SH-SY5Y (cell line): ENCODE measurements at regions not wholly inside any gene's neighbourhood (a gene's known extent, or its start where the extent isn't known, plus 50 kb on each side); places are given as distances from the start of the nearest gene placed in this dataset.

Source experiments
- GATA2 ChIP-seq: IDR thresholded peaks from 2 replicates; pipeline ENCODE4 v1.6.1; 2011; ENCODE audit warnings: mild to moderate bottlenecking, low read depth, low read length
- GATA3 ChIP-seq: IDR thresholded peaks from 2 replicates; pipeline ENCODE4 v1.6.1; 2011; ENCODE audit warnings: low read depth, mild to moderate bottlenecking, low read length, moderate library complexity

DNA sequence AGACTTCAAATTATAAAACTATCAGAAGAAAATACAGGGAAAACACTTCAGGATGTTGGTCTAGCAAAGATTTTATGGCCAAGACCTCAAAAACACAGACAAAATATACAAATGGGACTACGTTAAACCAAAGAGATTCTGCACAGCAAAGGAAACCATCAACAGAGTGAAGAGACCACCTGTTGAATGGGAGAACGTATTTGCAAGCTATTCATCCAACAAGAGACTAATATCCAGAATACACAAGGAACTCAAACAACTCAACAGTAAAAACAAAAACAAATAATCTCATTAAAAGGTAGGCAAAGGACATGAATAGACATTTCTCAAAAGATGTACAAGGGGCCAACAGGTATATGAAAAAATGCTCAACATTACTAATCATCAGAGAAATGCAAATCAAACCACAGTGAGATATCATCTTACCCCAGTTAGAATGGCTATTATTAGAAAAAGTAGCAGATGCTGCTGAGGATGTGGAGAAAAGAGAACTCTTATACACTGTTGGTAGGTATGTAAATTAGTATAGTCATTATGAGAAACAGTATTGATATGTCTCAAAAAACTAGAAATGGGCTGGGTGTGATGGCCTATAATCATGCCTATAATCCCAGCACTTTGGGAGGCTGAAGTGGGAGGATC is 112.6 kb downstream of the LRIG2 start:
- TF ChIP-seq GATA2 = no peak
- no peak for TF ChIP-seq GATA3

DNA sequence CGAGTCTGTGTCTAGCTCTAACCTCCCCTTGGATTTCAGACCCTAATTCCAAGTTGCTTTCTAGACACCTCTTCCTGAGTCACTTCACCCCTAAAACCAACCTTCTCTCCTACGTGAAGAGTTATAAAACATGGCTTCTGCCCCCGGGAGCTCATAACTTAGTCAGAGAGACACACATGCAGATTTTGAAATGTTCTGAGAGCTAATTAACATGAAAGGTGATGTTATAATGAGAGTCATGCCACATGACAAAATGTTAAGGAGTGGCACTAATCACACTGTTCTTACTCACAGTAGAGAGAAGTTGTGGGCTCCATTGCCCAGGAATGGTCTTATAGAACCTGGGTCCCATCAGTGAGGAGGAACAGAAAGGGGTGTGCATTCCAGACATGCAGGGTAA is 117.1 kb downstream of the LRIG2 start:
- no peak for TF ChIP-seq GATA3
- no peak for TF ChIP-seq GATA2

DNA sequence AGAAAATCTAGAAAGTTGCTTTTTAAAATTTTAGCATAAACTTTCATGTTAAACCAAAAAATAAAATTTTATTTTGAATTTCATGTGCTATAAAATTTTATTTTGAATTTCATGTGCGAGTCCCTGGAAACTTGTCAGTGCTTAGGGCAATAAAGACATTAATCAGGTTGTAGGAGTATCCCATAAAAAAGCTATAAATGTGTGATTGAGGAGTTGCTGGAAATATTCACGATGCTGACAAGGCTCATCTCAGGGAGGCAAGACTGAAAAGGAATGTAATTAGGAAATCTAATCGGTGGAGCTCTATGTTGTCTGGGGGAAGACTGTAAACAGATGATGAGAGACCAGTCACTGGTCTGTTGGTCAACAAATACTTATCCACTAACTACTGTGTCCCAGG is 117.9 kb downstream of the LRIG2 start:
- TF ChIP-seq GATA3 (no peak), GATA2 (no peak)

DNA sequence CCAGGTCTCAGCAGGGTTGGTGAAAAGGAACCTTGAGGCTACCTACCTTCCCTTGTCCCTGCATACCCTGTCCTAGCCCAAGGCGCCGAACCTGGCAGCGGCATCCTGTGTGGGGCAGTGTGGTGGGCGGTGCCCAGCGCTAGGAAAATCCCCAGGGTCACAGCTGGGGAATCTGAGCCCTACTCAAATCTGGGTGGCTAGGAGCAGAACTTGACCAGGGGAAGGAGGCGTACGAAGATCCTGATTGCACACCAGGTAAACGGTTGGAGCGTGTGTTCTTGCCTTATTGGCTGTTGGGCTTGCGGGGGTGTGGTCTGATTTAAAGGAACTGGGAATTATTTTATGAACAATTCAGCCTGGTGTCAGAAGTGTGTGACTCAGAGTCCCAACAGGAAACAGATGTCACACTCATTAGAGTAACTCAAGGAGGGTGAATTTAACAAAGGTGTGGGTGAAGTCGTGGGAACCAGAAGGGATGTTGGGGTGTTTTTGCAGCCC is 118.6 kb downstream of the LRIG2 start:
- no peak for TF ChIP-seq GATA3
- no peak for TF ChIP-seq GATA2

DNA sequence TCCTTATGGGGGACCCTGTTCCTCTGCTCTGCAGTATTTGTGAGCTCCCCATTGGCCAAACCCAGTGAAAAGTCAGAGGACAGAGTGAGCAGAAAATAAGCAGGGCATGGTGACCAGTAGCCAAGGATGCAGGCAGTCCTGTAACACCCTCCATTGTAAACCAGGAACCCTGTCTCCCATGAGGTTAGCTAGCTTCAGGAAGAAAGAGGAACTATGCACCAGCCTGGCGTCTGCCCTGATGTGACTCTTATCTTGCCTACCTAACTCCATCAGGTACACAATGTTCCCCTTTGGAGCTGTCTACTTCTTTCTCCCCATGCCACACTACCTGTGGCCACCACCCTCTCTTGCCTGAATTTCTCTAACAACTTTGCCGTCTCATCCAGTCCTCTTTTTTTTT is 119.2 kb downstream of the LRIG2 start:
- no peak for TF ChIP-seq GATA2

DNA sequence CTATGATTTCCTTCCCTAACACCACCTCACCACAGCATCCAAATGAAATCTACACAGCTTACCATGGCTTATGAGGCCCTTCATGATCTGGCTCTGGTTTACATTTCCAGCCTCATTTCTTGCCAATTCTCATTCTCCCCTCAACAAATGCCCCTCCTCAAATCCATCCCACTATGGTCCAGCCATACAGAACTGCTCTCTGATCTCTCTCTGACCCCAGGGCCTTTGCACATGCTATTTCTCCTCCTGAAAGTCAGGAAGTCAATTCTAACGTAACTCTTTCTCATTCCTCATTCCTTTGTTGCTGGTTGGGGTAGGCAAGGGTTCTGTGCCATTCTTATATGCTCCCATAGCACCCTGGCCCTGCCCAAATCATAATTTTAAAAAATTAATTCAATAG is 120.0 kb downstream of the LRIG2 start:
- TF ChIP-seq GATA3 = no peak
- no peak for TF ChIP-seq GATA2

DNA sequence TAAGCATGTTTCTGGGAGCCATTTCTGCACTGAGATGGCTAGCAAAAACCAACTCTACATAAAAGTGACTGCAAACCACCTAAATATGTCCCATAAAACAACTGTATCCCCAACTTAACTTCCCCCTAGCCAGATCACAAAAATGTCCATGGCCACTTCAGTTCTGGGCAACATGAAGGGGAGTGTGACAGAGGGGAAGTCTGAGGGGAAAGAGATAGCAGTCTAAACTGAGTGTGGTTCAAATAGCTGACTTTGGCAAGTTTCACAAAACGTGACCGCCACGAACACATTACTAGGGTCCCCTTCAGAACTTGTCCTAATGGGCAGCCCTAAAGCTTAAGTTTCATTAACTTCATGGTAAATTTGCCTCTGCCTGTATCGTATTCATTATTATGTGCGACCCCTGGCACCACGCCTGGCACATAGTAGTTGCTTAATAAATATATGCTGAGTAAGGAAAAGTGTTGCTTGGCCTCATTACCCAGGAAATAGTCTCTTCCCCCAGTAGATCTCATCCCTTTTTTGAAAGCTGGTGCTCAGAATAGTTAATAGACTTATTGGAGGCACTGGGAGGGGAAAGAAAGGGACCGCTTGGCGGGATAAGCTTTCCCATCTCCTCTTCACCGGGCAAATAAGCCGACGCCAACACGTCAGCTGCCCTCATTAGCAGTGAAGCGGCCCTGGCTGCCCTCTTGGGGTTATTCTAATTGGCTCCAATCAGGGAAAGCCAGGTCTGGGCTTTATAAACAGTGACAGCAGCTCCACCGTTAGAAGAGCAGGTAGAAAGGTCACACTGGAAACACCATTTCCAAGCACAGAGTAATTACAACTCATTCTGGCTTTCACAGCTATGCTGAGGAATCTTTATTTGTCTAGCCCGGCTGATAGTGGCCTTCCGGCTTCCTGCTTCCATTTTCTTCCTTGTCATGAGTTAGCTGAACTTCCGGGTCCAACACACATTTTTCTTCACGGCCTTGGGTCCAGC is 122.1 kb downstream of the LRIG2 start:
- no peak for TF ChIP-seq GATA2
- no peak for TF ChIP-seq GATA3

DNA sequence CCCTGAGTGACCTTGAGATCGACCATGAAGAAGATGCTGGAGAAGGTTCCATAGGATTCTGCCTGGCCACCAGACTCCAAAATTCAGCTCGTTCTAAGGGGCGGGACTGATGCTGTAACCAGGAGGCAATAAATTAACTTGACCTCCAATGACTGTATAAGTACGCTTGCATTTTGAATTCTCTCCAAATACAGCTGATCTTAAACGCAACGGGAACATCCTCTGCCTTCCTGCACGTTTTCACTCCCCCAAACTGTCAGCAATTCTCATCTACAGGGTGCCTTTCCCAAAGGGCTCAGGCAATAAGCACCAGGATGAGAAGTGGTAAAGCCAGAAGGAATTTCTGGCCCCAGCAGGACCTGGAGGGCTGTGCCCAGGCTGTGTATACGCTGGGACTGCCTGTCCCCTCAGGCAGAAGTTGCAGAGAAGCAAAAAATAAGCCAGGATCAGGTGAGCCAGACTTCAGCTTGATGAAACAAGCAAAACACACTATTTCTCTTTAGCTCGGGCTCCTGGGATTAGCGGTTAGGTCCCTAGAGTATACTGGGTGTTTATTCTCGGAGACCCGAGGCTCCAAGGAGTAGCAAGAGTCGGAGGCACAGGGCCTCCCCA is 124.8 kb downstream of the LRIG2 start:
- no peak for TF ChIP-seq GATA2
- no peak for TF ChIP-seq GATA3

DNA sequence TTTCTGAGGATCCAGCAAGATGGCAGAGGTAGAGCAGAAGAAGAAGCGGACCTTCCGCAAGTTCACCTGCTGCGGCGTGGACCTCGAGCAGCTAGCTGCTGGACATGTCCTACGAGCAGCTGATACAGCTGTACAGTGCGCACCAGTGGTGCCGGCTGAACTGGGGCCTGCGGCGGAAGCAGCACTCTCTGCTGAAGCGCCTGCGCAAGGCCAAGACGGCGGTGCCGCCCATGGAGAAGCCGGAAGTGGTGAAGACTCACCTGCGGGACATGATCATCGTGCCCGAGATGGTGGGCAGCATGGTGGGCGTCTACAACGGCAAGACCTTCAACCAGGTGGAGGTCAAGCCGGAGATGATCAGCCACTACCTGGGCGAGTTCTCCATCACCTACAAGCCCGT is 125.8 kb downstream of the LRIG2 start:
- TF ChIP-seq GATA2 (no peak), GATA3 (no peak)

DNA sequence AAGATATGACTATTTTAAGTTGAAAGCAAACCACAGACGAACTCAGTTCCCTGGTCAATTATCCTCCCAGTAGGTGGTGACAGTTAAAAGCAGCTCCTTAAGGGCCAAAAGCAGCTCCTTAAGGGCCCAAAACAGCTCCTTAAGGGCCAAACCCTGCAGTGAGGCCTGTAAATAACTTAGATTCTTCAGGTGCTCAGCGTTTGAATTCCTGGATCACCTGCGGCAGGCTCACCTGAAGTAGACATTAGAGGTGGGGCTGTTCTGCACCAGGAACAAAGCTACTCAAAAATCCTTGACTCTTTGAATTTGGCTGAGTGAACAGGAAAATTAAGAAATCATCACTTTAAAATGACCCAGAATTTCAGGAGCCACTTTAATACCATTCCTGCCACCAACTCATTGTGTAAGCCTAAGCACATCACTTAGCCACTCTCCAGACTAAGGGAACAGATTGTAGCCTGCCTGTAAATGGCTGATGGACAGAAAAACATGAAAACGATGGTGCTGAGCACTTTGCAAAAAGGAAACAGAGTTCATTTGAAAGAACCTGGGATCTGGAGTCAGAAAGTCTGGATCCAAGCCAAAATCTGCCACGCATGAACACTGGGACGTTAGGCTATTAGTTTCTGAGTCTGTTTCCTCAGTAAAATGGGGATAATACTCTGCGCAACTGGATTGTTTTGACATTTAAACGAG is 126.9 kb downstream of the LRIG2 start:
- TF ChIP-seq GATA2 (no peak), GATA3 (no peak)

DNA sequence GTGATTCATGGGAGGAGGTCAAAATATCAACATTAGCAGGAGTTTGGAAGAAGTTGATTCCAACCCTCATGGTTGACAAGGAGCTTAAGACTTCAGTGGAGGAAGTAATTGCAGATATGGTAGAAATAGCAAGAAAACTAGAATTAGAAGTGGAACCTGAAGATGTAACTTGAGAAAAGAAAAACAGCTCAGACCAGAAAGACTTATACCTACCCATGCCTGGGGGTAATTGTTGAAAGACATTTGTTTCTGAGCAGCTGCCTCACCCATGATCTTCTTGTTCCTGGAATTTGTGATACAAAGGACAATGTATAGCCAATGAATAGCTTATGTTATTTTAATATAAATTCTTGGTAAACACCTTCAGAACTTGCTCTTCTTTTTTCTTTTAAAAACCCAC is 128.6 kb downstream of the LRIG2 start:
- no peak for TF ChIP-seq GATA3
- no peak for TF ChIP-seq GATA2

DNA sequence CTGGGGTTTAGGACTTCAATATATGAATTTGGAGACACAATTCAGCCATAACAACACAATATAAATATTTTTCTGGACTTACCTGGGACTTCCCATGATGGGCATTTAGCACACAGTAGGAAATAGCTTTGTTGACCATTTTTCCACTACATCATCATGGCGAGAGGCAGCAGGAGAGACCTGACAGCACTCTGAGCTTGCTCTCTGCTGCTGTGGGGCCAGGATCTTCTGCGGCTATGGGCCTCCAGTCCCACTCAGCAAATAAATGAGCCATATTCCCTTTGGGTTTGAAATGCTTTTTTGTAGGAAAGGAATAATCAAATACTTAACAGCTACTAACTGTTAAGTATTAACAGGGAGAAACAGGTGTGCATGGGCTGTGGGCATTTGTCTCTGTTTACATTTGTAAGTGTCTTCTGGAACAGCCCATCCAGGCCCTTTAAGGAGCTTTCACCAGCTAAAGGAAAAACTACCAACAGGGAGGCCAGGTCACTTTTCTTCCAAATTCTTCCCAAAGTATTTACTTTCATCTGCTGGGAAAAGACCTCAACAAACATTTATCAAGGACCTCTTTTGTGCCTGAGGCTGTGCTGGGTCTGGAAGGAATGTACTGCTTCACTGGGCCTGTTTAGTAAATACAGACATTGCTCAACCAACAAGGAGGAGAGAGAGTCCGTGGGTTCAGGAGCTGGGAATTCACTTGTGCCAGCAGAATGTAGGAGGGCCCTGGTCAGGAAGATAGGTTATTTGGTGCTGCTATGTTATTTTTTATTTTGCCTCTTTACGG is 133.2 kb downstream of the LRIG2 start:
- no peak for TF ChIP-seq GATA3
- no peak for TF ChIP-seq GATA2

DNA sequence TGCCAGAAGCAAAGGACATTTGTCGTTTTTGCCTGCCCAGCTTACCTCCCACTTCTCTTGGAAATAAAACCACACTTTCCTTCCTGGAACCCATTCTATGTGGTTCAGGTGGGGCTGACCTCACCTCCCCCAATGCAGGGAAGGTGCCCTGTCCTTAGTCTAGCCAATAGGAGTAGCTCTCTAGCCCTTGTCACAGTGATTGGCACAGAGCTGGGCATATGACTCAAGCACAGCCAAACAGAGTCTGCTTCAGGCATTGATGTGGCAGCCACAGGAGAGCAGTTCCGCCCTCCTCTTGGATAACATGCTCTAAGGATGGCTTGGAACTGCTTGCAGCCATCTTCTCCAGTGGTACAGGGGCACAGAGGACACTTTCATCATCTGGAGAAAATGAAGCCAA is 134.0 kb downstream of the LRIG2 start:
- no peak for TF ChIP-seq GATA2
- no peak for TF ChIP-seq GATA3

DNA sequence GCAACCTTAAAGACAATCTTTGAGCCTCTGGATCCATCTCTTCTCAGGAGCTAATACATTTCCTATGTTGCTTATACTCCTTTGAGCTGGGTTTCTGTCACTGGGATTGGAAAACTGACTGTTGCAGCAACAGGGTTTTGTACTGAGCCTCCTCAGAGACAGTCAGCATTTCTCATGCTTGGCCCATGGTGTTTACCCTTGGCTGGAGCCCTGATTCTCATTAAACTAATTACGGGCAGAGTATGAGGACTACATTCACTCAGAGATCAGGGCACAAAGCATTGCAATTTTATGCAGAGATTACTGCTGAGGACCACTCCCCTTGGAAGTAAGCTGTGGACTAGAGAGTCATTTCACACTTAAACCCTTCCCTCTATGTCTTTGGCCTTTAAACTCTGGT is 134.5 kb downstream of the LRIG2 start:
- TF ChIP-seq GATA2 = no peak
- TF ChIP-seq GATA3 = no peak

DNA sequence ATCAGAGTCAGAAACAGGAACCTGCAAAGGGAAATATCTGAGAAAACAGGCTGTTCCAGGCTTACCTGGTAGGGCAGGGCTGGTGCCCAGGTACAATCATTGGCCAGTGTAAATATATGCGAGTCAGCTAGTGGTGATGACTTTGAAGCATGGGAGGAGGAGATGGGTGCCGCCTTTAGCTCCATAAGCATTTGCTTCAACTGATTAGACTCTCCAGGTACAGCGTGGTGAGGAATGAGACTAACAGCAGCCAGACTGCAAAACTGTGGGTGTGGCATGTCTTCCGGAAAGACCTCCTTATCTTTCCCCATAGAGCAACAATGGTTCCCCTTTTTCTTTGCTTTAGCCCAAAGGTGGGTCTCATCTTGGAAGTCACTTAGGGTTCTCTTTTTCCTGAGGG is 137.2 kb downstream of the LRIG2 start:
- TF ChIP-seq GATA2 (no peak), GATA3 (no peak)
